ENCODE measurements at regions not wholly inside any gene's neighbourhood (a gene's known extent, or its start where the extent isn't known, plus 50 kb on each side); places are given as distances from the start of the nearest gene placed in this dataset.
"Not testable (repeated sequence)": the region's sequence is repeated elsewhere in the genome, so short reads cannot be mapped to it uniquely, and the experiment has no call there.

DNA sequence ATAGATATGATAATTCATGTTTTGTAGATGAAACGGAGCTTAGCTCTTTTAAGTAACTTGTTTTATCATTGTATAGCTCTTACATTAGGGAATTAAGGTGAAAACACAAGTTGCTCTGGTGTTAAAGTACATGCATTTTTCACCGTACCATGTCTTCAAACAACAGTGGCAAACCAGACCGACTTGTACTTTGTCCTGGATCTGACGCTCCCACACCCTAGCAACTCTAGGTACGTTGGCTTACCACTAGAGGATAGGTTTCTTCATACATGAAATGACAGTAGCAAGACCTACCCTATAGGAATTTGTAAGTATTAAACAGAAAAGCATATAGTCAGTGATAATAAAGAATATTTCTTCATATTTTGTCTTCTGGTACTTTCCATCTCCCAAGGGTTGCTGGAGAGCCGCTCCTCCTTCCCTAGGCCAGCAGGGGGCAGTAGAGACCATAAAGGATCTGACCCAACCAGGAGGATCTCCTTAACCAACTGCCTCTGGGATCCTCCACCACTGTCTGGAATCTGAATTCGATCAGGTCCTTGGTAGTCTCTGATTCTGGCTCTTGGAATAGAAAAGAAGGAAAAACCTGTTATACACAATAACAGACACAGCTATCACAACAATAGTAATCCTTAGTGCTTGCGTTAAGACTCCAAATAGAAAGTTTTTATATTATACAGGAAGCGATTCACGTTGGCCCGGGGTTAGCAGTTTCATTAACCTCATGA, 136.7 kb downstream of the CAVIN4 start:
- peak; percentile 60 for DNase-seq

DNA sequence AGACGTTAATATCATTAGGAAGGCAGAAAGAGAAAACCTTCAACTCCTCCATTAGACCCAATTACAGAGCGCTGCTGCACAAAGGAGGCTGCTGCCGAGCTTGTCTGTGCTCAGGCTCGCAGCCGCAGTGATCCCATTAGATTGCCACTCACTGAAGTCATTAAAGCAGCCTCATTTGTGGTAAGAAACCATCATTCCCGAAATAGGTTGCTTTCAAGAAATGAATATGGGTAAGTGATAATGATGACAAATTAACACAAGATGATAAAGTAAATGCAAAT, 137.2 kb downstream of the CAVIN4 start:
- no peak for DNase-seq

DNA sequence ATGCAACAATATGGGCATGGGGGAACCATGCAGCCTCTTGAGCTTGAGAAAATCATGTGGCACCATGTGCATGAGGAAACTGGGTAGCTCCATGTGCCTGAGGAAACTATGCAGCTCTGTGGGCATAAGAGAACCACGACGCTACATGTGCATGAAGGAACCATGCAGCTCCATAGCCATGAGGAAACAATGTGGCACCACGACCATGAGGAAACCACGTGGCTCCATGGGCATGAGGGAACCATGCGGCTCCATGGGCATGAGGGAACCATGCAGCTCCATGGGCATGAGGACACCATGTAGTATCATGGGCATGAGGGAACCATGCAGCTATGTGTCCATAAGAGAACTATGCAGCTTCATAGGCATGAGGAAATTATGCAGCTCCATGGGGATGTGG, 140.8 kb downstream of the CAVIN4 start:
- no peak for DNase-seq

DNA sequence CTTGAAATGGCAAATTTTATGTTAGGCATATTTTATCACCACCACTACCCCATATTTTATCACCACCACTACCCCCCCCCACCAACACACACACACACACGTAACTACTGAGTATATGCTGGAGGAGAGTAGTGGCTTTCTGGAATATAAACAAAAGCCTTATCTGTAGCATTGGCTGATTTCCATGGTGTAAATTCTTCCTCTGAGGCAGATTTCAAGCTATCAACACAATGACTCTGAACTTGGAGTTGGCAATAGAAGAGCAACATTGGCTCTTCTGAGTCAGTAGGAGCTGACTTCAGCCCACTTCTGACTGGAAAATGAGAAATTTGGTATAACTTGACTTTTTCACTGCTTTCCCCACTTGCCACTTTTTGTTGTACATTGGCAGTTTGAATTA, 143.0 kb downstream of the CAVIN4 start:
- DNase-seq = no peak

DNA sequence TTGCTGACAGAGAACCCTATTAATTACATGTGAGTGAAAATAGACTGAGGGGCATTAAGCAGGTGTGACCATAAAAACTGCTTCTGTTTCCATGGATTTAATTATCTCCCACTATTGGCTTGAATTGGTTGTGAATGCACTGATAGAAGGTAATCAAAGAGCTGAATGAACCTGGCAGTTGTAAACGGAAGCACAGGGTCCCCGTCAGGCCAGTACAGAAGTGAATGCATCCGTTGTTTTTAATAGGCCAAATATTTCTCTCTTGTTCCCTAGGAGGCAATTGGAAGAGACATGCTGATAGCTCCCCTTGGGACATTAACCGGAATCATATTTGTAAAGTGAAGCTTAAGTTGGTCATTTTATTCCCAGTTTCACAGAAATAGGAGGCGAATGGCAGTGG, 147.0 kb downstream of the CAVIN4 start:
- no peak for DNase-seq

DNA sequence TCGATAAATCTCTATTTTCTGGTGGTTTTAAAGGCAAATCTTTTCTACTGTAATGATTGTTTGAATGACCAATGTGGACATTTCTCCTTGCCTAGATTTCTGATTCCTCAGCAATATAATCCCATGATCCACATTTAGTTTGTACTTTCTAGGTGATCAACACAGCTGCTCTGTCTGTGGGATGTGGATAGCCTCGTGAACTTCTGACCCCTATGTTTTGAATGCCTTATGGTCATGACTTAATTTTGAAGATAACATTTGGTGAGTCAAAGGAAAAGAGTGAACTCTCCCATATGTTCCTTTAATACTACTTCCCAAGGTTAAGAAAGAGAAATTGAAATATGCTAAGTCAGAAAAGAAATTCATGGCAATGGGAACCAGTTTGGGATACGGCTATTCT, 147.5 kb downstream of the CAVIN4 start:
- DNase-seq = no peak

DNA sequence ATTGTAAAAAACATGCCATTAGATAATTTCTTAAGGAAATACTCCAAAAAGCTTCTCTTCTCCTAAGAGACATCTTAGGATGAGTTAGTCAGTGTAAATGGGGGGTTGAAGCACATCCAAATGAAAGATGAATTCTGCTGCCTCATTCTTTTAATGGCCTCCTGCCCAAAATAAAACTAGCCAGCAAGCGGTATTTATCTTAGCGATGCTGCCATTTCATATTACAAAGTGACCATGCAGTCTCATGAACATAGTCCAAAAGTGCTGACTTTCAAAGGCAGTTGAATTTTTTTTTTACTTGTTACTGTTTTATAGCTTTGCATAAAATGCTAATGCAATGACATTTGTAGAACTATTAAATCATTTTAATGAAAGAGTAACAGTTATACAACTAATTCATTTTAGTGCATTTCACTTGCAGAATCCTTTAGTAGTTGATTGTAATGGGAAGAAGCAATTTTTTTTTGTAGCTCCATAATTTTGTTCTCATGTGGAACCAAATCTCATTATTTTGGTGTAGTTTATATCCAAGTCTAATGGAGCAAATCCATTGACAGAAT, 151.5 kb downstream of the CAVIN4 start:
- DNase-seq = no peak

DNA sequence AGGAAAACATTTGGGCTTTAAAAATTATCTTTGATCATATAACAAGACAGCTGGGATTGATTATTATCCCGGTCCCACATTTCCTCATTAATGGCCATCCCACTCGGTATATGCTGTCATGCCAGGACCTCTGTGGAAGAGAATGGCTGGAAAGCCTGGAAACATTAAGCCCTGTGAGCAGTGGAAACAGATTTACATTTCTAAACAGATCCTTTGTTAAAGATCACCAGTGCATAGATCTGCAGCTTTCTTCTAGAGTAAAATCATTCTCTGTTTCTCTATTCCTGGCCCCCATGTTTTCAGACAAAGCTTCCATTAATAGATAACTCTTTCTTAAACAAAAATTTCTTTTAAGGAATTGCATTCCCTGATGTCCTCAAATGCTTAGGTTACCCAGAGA, 152.2 kb downstream of the CAVIN4 start:
- no peak for DNase-seq

DNA sequence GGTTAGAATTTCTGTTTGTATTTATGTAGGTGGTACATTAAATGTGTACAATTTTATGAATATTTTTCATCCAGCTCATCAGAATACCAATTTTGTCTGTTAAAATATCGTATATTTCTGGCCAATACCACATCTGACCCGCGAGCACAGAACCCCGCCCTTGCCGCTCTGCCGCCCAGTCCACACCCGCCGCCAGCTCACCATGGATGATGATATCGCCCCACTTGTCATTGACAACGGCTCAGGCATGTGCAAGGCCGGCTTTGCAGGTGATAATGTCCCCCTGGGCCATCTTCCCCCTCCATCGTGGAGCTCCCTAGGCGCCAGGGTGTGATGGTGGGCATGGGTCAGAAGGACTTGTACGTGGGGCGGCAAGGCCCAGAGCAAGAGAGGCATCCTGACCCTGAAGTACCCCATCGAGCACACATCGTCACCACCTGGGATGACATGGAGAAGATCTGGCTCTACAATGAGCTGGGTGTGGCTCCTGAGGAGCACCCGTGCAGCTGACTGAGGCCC, 153.2 kb downstream of the CAVIN4 start:
- no peak for DNase-seq

DNA sequence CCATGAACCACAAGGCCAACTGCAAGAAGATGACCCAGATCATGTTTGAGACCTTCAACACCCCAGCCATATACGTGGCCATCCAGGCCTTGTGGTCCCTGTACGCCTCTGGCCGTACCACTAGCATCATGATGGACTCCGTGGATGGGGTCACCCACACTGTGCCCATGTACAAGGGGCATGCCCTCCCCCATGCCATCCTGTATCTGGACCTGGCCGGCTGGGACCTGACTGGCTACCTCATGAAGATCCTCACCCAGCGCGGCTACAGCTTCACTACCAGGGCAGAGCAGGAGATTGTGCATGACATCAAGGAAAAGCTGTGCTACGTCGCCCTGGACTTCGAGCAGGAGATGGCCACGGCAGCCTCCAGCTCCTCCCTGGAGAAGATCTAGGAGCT, 153.7 kb downstream of the CAVIN4 start:
- no peak for DNase-seq

DNA sequence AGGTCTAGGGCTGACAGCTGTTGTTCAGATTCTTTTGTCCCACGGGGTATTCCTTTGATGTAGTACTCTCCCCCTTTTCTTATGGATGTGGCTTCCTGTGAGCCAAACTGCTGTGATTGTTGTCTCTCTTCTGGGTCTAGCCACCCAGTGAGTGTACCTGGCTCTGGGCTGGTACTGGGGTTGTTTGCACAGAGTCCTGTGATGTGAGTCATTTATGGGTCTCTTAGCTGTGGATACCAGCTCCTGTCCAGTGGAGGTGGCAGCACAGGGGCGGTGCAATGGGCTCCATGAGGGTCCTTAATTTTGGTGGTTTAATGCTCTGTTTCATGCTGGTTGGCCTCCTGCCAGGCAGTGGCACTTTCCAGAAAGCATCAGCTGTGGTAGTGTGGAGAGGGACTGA, 161.3 kb downstream of the CAVIN4 start:
- no peak for DNase-seq

DNA sequence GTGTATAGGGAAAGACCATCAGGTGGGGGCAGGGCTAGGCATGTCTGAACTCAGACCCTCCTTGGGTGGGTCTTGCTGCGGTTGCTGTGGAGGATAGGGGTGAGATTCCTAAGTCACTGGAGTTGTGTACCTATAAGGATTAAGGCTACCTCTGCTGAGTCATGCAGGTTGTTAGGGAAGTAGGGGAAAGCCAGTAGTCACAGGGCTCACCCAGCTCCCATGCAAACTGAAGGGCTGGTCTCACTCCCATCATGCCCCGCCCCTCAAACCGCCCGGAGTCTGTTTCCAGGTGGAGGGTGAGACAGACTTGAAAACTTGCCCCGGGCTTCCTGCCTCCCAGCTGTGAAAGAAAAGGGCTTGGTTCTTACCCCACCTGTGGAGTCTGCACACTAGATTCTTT, 161.8 kb downstream of the CAVIN4 start:
- DNase-seq = no peak

DNA sequence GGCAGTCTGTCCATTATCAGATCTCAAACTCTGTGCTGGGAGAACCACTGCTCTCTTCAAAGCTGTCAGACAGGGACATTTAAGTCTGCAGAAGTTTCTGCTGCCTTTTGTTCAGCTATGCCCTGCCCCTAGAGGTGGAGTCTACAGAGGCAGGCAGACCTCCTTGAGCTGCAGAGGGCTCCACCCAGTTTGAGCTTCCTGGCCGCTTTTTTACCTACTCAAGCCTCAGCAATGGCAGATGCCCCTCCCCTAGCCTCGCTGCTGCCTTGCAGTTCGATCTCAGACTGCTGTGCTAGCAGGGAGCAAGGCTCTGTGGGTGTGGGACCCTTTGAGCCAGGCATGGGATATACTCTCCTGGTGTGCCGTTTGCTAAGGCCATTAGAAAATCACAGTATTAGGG, 171.1 kb downstream of the CAVIN4 start:
- DNase-seq = not testable (repeated sequence)

DNA sequence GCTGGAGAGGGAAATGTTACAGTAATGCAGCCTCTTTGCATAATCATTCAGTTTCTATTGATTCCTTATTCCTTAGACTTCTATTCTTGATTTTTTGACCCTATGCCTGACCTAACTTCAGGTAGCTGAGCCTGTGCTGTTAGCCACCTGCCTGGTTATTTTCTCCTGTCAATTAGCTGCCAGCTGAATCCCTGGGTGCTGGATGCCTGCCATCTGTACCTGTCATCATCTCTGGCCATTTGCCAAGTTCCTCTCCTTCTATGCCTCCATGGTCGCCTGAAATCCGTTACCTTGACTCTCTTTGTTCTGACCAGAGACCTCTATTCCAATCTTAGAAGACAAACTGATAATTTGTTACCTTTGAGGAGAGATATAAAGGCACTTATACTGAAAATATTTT, 178.3 kb downstream of the CAVIN4 start:
- peak; percentile 5 for DNase-seq

DNA sequence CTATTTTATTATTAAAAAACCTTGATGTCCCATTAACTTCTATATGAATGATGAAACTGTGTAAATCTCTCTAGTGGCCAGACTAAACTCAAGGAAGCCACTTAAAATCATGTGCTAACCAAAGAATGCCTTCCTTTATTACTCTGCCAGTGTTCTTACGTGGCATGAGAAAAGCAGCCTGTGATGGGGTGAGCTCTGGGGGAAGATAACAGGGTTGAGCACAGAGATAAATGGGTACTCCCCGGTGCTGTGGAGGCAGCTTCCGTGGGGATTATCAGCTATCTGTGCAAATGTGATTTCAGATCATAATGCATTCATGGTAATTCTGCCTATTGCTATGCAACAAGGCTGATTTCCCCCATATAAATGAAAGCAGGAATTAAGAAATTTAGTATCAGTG, 181.3 kb downstream of the CAVIN4 start:
- DNase-seq = no peak

DNA sequence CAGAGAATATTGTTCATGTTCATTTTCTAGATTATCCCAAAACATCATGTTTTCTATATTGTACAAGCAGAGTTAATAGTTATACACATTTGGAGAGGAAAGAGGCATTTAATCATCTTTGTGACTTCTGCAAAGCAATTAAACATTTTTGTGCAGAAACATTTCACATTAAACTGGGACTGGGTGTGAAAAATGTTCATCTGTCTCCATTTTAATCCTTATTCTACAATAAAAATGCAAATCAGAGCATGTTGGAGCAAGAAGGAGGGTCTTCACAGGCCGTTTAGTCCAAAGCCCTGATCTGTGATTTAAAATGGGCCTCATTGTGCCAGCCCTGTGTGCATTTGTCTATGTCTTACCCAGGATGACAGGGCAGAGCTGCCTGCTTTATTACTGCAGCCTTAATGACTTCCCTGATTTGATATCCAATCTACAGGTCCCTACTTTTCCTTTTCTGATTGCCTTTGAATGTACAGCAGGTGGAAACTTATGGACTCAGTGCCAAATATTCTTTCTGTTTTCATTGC, 183.5 kb downstream of the CAVIN4 start:
- DNase-seq = no peak

DNA sequence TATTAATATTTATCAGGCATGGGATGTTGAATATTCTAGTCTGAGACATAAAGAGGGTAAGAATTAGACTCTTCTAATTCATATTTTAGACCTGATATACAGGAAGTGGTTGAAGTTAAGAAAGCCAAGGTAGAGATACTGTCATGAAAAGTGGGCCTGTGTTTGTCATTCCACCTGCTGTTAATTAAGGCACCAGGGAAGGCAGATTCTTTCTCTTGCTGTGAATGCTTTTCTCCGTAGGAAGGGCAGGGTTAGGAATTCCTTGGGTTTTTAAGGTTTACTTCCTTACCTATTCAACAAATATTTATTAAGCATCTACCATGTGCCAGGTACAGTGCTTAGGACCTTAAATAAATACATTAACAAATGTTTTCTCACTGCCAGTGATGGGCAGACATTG, 196.4 kb downstream of the CAVIN4 start:
- DNase-seq = no peak

DNA sequence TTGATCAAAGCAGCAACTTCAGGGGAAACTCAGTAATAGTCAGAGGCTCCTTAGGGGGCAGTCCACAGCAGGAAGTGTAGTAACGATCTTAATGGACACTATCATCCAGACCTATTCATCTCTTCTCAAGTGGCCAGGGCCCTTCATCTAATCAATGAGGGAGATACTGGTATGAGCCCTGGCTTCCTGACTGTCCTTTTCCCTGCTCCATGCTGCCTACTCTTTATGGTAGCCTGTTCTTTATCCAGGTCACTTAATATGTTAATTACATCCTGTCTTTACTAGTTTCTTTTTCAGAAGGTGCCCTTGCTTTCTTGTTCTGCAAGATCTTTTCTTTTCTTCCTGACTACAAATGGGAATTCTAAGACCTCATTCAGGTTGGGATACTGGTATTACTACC, 197.1 kb downstream of the CAVIN4 start:
- DNase-seq = no peak

DNA sequence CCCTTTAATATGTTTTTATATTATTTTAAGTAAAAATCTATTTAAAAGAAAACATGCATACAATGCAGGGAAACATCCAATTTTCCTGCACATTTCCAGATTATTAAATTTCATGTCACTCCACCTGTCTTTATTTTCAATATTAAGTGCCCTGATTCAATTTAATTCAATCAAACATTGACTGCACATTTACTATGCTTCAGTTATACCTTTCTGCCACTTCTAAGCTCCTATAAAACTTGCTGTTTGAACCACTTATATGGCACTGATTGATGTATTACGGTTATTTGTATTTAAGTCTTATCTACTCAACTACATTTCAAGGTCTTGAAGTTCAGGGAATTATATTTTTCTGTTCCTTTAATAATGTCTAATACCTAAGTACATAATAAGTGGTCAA, 198.0 kb downstream of the CAVIN4 start:
- DNase-seq = no peak

DNA sequence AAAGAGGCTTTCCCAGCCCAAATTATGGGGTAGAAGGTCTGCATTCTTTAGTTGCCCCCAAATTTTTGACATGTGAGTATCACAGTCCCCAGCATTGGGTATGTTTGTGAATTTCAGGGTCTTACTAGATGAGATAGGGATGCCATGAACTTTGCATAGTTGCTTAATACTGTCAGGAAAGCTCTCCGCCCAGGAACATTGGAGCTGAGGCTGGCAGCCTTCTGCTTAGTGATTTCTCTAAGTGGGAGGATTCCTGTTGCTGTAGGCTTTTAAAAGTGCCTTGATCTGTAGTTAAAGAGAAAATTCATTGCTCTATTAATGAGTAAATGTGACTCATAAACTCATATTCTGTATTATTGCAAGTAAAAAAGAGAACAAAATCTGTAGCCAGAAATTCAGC, 206.9 kb downstream of the CAVIN4 start:
- no peak for DNase-seq

DNA sequence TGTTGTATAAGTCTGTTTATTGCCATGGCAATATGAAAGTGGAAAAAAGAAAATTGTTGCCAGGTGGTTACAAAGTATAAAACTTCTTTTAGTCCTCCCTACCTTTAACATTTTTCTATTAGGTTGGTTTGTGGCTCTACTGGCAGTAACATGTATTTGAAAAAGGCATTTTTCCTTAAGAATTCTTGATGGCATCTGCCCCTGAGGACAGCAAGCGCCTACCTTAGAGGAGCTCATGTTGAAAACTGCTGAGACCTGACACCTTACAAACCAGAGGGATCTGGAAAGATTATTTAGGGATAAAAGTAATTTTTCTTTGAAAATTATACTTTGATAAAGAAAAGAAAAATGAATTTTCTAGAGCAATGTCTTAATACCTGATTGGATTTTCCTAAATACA, 208.1 kb downstream of the CAVIN4 start:
- no peak for DNase-seq

DNA sequence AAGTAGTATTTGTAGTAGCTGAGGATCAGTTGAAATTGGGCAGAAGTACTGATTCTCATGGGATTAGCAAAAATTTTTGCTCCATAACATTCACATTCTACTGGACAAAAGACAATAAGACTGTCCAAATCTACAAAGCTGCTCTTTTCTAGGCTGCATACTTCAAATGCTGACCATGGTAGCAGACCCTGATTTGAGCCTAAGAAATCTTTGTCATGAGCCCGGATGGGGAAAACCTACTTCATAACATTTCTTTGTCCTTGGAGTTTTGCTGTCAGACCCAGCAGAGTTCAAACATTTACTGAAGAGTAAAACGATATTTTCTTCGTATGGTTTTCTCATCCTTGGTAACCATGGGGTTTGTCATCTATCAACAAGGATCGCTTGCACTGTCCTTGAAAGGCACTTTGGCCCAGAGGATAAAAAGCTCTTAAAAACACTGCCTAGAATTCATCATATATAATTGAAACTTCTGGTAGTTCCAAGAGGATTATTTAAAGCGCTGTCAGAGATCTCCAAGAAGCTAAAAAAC, 216.9 kb downstream of the CAVIN4 start:
- no peak for DNase-seq

DNA sequence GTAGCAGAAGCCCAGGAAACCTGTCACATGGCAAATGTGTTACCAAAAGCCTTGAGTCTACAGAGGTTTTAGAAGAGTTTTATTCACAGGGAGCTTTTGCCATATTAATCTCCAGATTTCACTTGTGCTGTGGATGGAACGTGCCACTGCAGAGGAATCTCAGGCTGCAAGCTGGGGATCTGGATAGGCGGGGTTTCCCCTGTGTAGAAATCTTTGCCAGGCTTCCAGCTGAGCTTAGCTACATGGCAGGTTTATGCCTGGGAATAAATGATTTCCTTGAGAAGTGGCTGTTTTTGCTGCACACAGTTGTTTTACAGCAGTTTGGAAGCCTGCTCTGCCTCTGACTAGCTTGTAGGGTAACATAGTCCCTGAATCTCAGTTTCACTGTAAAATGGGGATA, 224.6 kb upstream of the PLPPR1 start:
- DNase-seq = no peak

DNA sequence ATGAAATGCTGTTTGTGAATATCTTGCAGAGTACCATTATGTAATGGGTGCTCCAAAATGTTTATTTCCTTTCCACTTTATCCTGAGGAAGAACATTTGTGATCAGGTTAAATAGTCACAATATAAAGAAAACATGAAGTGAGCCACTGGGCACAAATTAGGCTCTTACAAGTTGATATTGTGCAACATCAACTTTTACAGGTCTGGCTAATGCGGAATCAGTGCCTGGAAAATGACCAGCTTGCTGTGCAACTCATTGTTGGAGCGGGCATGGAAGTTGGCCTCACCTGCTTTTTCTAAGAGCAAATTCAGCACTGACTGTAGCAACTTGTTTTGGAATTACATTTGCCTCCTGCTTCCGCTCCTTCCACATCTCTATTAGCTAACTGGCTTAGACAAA, 216.9 kb upstream of the PLPPR1 start:
- DNase-seq = no peak

DNA sequence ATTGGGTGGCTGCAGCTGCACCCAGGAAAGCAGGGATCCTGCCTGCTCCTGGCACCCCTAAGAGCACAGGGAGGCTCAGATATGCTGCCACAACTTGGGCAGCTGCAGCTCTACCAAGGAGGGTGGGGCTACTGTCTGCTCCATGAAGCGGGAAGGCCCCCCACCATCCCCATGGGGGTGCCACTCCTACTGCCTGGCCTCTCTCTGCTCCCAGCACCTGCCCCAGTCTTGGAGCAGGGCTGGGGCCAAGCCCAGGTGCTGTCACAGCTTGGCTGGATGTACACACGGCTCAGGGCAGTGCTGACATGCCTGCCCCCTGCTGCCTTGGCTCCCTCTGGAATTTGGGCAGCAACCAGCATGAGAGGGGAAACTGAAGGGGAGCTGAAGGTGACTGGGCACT, 214.7 kb upstream of the PLPPR1 start:
- no peak for DNase-seq

Data from NCI-H1694 treated with DMSO at 0.1 percent for 48 hours (cell line).